ENCODE measurements at regions not wholly inside any gene's neighbourhood (a gene's known extent, or its start where the extent isn't known, plus 50 kb on each side); places are given as distances from the start of the nearest gene placed in this dataset.

DNA sequence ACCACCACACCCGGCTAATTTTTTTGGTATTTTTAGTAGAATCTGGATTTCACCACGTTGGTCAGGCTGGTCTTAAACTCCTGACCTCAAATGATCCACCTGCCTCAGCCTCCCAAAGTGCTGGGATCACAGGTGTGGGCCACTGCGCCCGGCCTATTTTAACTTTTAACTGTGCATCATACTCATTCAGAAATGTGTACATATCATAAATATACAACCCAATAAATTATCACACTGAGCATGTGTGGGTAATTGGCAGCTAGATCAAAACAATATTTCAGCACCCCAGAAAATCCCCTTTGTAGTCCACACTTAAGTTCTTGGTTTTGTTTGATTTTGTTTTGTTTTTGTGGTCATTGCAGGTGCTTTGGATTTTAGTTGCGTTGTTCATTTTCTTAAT, 228.9 kb upstream of the ZNF217 start:
- TF ChIP-seq, protein P1, sequence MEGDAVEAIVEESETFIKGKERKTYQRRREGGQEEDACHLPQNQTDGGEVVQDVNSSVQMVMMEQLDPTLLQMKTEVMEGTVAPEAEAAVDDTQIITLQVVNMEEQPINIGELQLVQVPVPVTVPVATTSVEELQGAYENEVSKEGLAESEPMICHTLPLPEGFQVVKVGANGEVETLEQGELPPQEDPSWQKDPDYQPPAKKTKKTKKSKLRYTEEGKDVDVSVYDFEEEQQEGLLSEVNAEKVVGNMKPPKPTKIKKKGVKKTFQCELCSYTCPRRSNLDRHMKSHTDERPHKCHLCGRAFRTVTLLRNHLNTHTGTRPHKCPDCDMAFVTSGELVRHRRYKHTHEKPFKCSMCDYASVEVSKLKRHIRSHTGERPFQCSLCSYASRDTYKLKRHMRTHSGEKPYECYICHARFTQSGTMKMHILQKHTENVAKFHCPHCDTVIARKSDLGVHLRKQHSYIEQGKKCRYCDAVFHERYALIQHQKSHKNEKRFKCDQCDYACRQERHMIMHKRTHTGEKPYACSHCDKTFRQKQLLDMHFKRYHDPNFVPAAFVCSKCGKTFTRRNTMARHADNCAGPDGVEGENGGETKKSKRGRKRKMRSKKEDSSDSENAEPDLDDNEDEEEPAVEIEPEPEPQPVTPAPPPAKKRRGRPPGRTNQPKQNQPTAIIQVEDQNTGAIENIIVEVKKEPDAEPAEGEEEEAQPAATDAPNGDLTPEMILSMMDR (IDR thresholded peaks at IDR 0.05), result no peak
- TF ChIP-seq POLR2AphosphoS5 (IDR thresholded peaks at IDR 0.05), result no peak
- TF ChIP-seq POLR2A (IDR thresholded peaks at IDR 0.05), result no peak

All from breast epithelium (tissue), 3 donors.